ENCODE measurements at regions not wholly inside any gene's neighbourhood (a gene's known extent, or its start where the extent isn't known, plus 50 kb on each side); places are given as distances from the start of the nearest gene placed in this dataset.

GRCh38 chr1:39142401-39143060 lies 62.0 kb upstream of the MACF1 start:
- H3K4me1 ChIP-seq (ENCODE audit: control insufficient read depth in 1 of 2, insufficient read depth in 2 of 2, low read length in 2 of 2), result peaks cover 0 to 43% of the 10 kb centered on the region in 2 donors
- no peaks in the 10 kb centered on the region for H3K9me3 ChIP-seq (ENCODE audit: control insufficient read depth in 1 of 2, low read length in 2 of 2)
- H3K27me3 ChIP-seq (ENCODE audit: low read depth, low read length), result no peaks in the 10 kb centered on the region
- H3K4me3 ChIP-seq (ENCODE audit: low read depth in 1 of 2, low read length in 2 of 2), result no peak overlapping the region
- H3K27ac ChIP-seq (ENCODE audit: low read length), result peak overlapping the region; percentile 53
- H3K36me3 ChIP-seq (ENCODE audit: control insufficient read depth in 1 of 2, insufficient read depth in 2 of 2, low read length in 2 of 2), result no peaks in the 10 kb centered on the region

DNA sequence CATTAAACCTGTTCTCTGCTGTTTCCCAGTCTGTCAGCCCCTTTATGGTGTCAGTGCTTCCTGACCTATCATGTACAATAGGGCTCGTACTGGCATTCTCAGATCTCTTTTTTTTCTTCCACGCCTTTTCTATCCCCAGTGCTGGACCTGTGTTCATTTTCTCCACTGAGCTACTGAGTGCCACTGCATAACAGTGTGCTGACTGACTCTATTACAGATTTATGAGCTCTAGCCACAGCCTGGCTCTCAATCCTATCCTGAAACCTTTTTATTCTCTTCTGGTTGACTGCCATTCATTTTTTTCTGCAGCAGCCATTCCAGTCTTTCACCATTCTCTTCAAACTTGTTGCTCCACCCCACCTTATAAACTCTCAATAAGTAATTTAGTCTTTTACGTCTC lies 59.6 kb upstream of the MACF1 start:
- Histone ChIP-seq H3K4me1 (ENCODE audit: control insufficient read depth in 1 of 2, insufficient read depth in 2 of 2, low read length in 2 of 2) (peaks cover 0 to 40% of the 10 kb centered on the region in 2 donors), H3K9me3 (ENCODE audit: control insufficient read depth in 1 of 2, low read length in 2 of 2) (no peaks in the 10 kb centered on the region), H3K27ac (ENCODE audit: low read length) (no peak overlapping the region), H3K36me3 (ENCODE audit: control insufficient read depth in 1 of 2, insufficient read depth in 2 of 2, low read length in 2 of 2) (no peaks in the 10 kb centered on the region), H3K27me3 (ENCODE audit: low read depth, low read length) (no peaks in the 10 kb centered on the region), H3K4me3 (ENCODE audit: low read depth in 1 of 2, low read length in 2 of 2) (no peak overlapping the region)

DNA sequence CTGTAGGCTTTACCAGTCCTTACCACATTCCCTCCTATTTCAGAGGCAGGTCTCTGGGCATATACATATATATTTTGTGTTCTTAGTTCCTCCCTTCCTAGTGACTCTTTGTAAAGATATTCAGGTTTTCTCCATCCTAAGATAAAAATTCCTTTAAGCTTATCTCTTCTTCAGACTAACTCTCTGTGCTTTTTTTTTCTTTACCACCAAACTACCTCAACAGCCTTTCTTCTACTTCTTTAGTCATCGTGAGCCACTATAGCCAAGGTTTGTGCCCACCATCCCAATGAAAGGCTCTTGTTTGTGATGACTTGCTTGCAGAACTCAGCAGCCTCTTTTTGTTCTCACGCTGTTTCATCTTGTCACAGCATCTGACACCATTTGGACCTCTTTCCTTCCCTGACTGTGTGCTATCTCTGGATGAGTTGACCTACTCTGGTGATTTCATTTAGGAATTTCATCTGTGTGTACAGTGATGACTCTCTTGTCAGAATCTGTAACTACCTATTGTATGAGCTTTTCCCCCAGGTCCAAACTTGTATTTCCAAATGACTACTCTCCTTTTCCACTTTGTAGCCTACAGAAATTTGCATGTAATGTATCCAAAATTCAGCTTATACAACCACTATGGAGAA lies 59.0 kb upstream of the MACF1 start:
- Histone ChIP-seq H3K36me3 (ENCODE audit: control insufficient read depth in 1 of 2, insufficient read depth in 2 of 2, low read length in 2 of 2) (no peaks in the 10 kb centered on the region), H3K27me3 (ENCODE audit: low read depth, low read length) (no peaks in the 10 kb centered on the region), H3K27ac (ENCODE audit: low read length) (no peak overlapping the region), H3K4me3 (ENCODE audit: low read depth in 1 of 2, low read length in 2 of 2) (no peak overlapping the region), H3K9me3 (ENCODE audit: control insufficient read depth in 1 of 2, low read length in 2 of 2) (no peaks in the 10 kb centered on the region), H3K4me1 (ENCODE audit: control insufficient read depth in 1 of 2, insufficient read depth in 2 of 2, low read length in 2 of 2) (peaks cover 0 to 35% of the 10 kb centered on the region in 2 donors)

DNA sequence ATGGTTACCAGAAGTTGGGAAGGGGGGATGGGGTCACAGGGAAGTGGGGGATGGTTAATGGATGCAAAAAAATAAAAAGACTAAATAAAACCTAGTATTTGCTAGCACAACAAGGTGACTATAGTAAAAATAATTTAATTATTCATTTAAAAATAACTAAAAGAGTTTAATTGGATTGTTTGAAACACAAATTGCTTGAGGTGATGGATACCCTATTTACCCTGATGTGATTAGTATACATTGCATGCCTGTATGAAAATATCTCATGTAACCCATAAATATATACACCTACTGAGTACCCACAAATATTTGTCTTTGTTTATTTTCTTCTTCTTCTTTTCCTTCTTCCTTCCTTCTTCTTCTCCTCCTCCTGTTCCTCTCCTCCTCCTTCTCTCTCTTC lies 57.8 kb upstream of the MACF1 start:
- H3K4me1 ChIP-seq (ENCODE audit: control insufficient read depth in 1 of 2, insufficient read depth in 2 of 2, low read length in 2 of 2), result peaks cover 0 to 33% of the 10 kb centered on the region in 2 donors

DNA sequence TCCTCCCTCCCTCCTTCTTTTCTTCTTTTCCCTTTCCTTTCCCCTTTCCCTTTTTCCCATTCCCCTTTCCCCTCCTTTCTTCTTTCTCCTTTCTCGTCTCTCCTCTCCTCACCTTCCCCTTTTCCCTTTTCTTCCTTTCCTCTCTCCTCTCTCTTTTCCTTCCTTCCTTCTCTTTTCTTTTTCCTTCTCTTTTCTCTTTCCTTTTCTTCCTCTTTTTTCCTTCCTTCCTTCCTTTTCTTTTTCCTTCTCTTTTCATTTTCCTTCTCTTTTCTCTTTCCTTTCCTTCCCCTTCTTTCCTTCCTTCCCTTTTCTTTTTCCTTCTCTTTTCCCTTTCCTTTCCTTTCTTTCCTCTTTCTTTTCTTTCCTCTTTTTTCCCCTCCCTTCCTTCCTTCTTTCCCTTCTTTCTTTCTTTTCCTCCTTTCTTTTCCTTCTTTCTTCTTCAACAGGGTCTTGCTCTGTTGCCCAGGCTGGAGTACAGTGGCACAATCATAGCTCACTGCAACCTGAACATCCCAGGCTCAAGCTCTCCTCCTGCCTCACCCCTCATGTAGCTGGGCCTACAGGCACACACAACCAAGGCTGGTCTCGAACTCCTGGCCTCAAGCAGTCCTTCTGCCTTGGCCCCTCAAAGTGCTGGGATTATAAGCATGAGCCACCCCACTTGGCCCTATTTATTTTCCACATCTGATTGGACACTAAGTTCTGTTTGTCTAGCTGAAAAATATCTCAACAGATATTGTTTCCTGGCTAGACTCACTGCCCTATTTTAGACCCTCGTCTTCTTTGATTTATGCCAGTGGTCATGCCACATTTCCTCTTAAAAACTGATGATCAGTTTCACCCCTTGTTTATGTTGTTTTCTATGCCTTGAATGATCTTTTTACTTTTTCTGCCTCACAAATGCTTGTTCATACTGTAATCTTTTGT lies 57.1 kb upstream of the MACF1 start:
- peaks cover 0 to 27% of the 10 kb centered on the region in 2 donors for H3K4me1 ChIP-seq (ENCODE audit: control insufficient read depth in 1 of 2, insufficient read depth in 2 of 2, low read length in 2 of 2)
- H3K36me3 ChIP-seq (ENCODE audit: control insufficient read depth in 1 of 2, insufficient read depth in 2 of 2, low read length in 2 of 2), result no peaks in the 10 kb centered on the region
- H3K9me3 ChIP-seq (ENCODE audit: control insufficient read depth in 1 of 2, low read length in 2 of 2), result no peaks in the 10 kb centered on the region
- H3K27ac ChIP-seq (ENCODE audit: low read length), result no peak overlapping the region
- no peaks in the 10 kb centered on the region for H3K27me3 ChIP-seq (ENCODE audit: low read depth, low read length)
- H3K4me3 ChIP-seq (ENCODE audit: low read depth in 1 of 2, low read length in 2 of 2), result no peak overlapping the region

More for the DNA sequence above, 57.8 kb upstream of the MACF1 start:
- Histone ChIP-seq H3K27ac (ENCODE audit: low read length) (no peak overlapping the region), H3K9me3 (ENCODE audit: control insufficient read depth in 1 of 2, low read length in 2 of 2) (no peaks in the 10 kb centered on the region), H3K4me3 (ENCODE audit: low read depth in 1 of 2, low read length in 2 of 2) (no peak overlapping the region), H3K36me3 (ENCODE audit: control insufficient read depth in 1 of 2, insufficient read depth in 2 of 2, low read length in 2 of 2) (no peaks in the 10 kb centered on the region), H3K27me3 (ENCODE audit: low read depth, low read length) (no peaks in the 10 kb centered on the region)

- no peak overlapping the region for H3K4me3 ChIP-seq (ENCODE audit: low read depth in 1 of 2, low read length in 2 of 2)
- H3K27me3 ChIP-seq (ENCODE audit: low read depth, low read length), result no peaks in the 10 kb centered on the region
- H3K36me3 ChIP-seq (ENCODE audit: control insufficient read depth in 1 of 2, insufficient read depth in 2 of 2, low read length in 2 of 2), result no peaks in the 10 kb centered on the region
- no peak overlapping the region for H3K27ac ChIP-seq (ENCODE audit: low read length)
- H3K4me1 ChIP-seq (ENCODE audit: control insufficient read depth in 1 of 2, insufficient read depth in 2 of 2, low read length in 2 of 2), result peaks cover 14 to 34% of the 10 kb centered on the region in 2 donors
- no peaks in the 10 kb centered on the region for H3K9me3 ChIP-seq (ENCODE audit: control insufficient read depth in 1 of 2, low read length in 2 of 2)
Measured at GRCh38 chr1:39148942-39149341, 55.6 kb upstream of the MACF1 start.

GRCh38 chr1:39149509-39149908 lies 55.0 kb upstream of the MACF1 start:
- Histone ChIP-seq H3K27me3 (ENCODE audit: low read depth, low read length) (no peaks in the 10 kb centered on the region), H3K36me3 (ENCODE audit: control insufficient read depth in 1 of 2, insufficient read depth in 2 of 2, low read length in 2 of 2) (no peaks in the 10 kb centered on the region), H3K4me1 (ENCODE audit: control insufficient read depth in 1 of 2, insufficient read depth in 2 of 2, low read length in 2 of 2) (peaks cover 19 to 38% of the 10 kb centered on the region in 2 donors), H3K9me3 (ENCODE audit: control insufficient read depth in 1 of 2, low read length in 2 of 2) (no peaks in the 10 kb centered on the region), H3K4me3 (ENCODE audit: low read depth in 1 of 2, low read length in 2 of 2) (no peak overlapping the region), H3K27ac (ENCODE audit: low read length) (no peak overlapping the region)

- no peak overlapping the region for H3K27ac ChIP-seq (ENCODE audit: low read length)
- no peaks in the 10 kb centered on the region for H3K27me3 ChIP-seq (ENCODE audit: low read depth, low read length)
- H3K4me1 ChIP-seq (ENCODE audit: control insufficient read depth in 1 of 2, insufficient read depth in 2 of 2, low read length in 2 of 2), result peaks cover 19 to 41% of the 10 kb centered on the region in 2 donors
- H3K9me3 ChIP-seq (ENCODE audit: control insufficient read depth in 1 of 2, low read length in 2 of 2), result no peaks in the 10 kb centered on the region
- H3K4me3 ChIP-seq (ENCODE audit: low read depth in 1 of 2, low read length in 2 of 2), result no peak overlapping the region
- H3K36me3 ChIP-seq (ENCODE audit: control insufficient read depth in 1 of 2, insufficient read depth in 2 of 2, low read length in 2 of 2), result no peaks in the 10 kb centered on the region
Measured at GRCh38 chr1:39150779-39151178, 53.7 kb upstream of the MACF1 start.

- H3K9me3 ChIP-seq (ENCODE audit: control insufficient read depth in 1 of 2, low read length in 2 of 2), result no peaks in the 10 kb centered on the region
- H3K4me1 ChIP-seq (ENCODE audit: control insufficient read depth in 1 of 2, insufficient read depth in 2 of 2, low read length in 2 of 2), result peaks cover 19 to 41% of the 10 kb centered on the region in 2 donors
- H3K27me3 ChIP-seq (ENCODE audit: low read depth, low read length), result no peaks in the 10 kb centered on the region
- H3K36me3 ChIP-seq (ENCODE audit: control insufficient read depth in 1 of 2, insufficient read depth in 2 of 2, low read length in 2 of 2), result no peaks in the 10 kb centered on the region
- no peak overlapping the region for H3K4me3 ChIP-seq (ENCODE audit: low read depth in 1 of 2, low read length in 2 of 2)
- no peak overlapping the region for H3K27ac ChIP-seq (ENCODE audit: low read length)
Measured at GRCh38 chr1:39151267-39151666, 53.2 kb upstream of the MACF1 start.

DNA sequence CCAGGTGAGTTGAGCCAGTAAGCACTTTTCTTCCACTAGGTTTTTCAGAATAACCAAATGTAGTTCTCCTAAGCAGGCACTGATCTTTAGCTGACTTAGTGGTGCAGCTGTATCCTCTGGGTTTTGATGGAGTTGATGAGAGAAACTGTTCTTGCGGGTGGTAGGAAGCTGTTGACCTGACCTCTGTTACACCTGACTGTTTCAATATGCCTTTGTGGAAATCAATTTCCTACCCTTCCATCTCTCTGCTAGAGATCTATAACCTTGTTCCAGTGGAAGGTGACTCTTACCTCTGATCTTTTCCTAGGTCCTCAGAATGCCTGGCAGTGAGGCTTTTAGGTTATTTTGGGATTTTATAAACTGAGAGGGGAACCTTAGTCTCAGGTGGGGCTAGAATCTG lies 51.6 kb upstream of the MACF1 start:
- Histone ChIP-seq H3K36me3 (ENCODE audit: control insufficient read depth in 1 of 2, insufficient read depth in 2 of 2, low read length in 2 of 2) (no peaks in the 10 kb centered on the region), H3K4me3 (ENCODE audit: low read depth in 1 of 2, low read length in 2 of 2) (no peak overlapping the region), H3K4me1 (ENCODE audit: control insufficient read depth in 1 of 2, insufficient read depth in 2 of 2, low read length in 2 of 2) (peaks cover 19 to 46% of the 10 kb centered on the region in 2 donors), H3K9me3 (ENCODE audit: control insufficient read depth in 1 of 2, low read length in 2 of 2) (no peaks in the 10 kb centered on the region), H3K27ac (ENCODE audit: low read length) (no peak overlapping the region), H3K27me3 (ENCODE audit: low read depth, low read length) (no peaks in the 10 kb centered on the region)

- no peak overlapping the region for H3K4me3 ChIP-seq (ENCODE audit: low read depth in 1 of 2, low read length in 2 of 2)
- H3K36me3 ChIP-seq (ENCODE audit: control insufficient read depth in 1 of 2, insufficient read depth in 2 of 2, low read length in 2 of 2), result no peaks in the 10 kb centered on the region
- H3K4me1 ChIP-seq (ENCODE audit: control insufficient read depth in 1 of 2, insufficient read depth in 2 of 2, low read length in 2 of 2), result peaks cover 19 to 50% of the 10 kb centered on the region in 2 donors
- H3K27ac ChIP-seq (ENCODE audit: low read length), result no peak overlapping the region
- no peaks in the 10 kb centered on the region for H3K27me3 ChIP-seq (ENCODE audit: low read depth, low read length)
- no peaks in the 10 kb centered on the region for H3K9me3 ChIP-seq (ENCODE audit: control insufficient read depth in 1 of 2, low read length in 2 of 2)
Measured at GRCh38 chr1:39153684-39154083, 50.8 kb upstream of the MACF1 start.

Data from muscle layer of duodenum (tissue), 2 donors.